COLO668 (cell line): ENCODE measurements at regions not wholly inside any gene's neighbourhood (a gene's known extent, or its start where the extent isn't known, plus 50 kb on each side); places are given as distances from the start of the nearest gene placed in this dataset.

ENCODE experiments used
- DNase-seq: peaks from one replicate; lab custom pipeline; 2025; ENCODE audit not compliant: unreplicated experiment; lab: John Stamatoyannopoulos, UW

- no peak for DNase-seq
Observed at GRCh38 chr5:104751969-104752368, 1189.4 kb upstream of the NUDT12 start.

DNA sequence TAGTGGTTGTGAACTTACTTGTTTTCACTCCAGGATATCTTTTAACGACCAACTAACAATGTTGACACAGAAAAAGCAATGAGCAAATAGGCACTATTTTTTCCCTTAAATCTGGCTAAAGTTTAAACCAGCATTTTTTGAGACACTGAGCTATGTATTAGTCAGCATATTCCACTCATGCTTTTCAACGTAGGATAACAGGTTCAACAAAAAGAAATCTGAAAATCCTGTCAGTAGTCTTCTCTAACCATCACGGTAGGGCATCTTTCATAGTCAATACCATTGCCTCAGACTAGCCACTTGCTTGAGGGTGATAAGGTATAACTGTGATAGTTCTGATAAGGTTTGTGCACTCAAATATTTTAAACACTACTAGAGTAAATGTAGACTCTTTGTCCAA, 1177.3 kb upstream of the NUDT12 start:
- no peak for DNase-seq

- DNase-seq: no peak
Observed at GRCh38 chr5:104739503-104739902, 1176.9 kb upstream of the NUDT12 start.

GRCh38 chr5:104736073-104736472, 1173.5 kb upstream of the NUDT12 start:
- DNase-seq: no peak

GRCh38 chr5:104734046-104734445, 1171.5 kb upstream of the NUDT12 start:
- DNase-seq: no peak

GRCh38 chr5:104733063-104733669, 1170.6 kb upstream of the NUDT12 start:
- no peak for DNase-seq

GRCh38 chr5:104731331-104731730, 1168.7 kb upstream of the NUDT12 start:
- DNase-seq: no peak

- no peak for DNase-seq
Observed at GRCh38 chr5:104708027-104708426, 1145.4 kb upstream of the NUDT12 start.

DNA sequence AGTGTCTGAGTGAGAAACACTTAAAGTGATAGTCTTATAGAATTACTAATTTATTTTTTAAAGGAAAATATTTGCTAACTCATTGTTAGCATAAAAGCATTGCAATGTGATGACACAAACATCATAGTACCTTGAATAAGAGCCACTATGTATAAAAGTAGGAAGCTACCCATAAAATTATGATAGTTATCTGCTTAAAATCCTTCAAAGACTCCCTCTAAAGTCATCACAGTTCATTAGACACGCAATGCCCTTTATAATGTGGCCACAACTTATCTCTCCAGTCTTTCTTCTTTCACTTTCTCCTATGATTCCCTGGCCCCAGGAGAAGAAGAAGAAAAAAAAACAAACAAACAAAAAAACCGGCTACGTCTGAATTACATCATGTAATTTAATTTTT, 1144.0 kb upstream of the NUDT12 start:
- DNase-seq: no peak

- no peak for DNase-seq
Observed at GRCh38 chr5:104702212-104702611, 1139.6 kb upstream of the NUDT12 start.

DNA sequence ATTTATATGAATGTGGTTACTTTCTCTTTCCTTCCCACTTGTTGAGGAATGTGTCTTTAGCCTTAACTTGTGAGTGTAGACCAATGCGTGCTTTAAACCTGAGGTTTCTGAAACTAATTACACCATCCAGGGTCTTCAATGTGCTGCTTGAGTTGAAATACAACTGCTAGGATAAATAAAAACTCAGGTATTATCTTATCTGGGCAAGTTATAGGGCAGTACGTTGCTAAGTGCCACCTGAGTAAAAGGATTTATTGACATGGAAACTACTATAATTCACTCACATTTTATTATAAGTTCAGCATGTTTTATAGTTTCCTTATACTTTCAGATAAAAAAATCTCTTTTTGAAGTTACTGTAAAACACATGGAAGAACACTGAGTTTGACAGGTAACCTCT, 1136.8 kb upstream of the NUDT12 start:
- no peak for DNase-seq

DNA sequence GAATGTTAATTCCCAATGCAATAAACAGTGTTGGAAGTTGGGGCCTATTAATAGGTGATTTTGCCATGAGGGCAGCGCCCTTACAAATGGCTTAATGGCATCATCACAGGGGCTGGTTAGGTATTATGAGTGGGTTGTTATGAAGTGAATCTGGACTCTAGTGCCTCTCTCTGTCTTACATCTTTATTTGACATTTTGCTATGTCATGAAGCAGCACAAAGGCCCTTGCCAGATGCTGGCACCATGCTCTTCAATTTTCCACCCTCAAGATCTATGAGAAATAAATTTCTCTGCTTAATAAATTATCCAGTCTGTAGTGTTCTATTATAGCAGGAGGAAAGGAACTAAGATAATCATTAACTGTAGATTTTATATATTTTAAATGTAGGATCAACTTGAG, 1098.7 kb upstream of the NUDT12 start:
- DNase-seq: no peak

DNA sequence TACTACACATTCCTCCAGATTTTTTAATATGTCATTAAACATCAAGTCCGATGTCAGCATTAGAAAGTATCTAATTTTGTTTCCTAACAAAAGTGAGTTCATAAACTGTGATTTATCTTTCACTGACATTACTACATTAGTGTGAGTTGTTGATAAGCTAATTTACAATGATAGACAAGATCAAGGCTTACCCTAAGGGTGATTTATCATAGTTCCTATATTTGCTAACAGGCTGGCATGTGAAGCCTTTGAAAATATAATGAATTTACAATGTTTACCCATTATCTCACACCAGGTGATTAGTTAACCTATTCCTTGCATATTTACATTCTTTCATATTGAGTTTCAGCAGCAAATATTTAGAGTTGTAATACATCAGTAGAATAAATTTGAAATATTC, 1096.9 kb upstream of the NUDT12 start:
- DNase-seq: no peak

- no peak for DNase-seq
Observed at GRCh38 chr5:104652271-104652861, 1089.8 kb upstream of the NUDT12 start.

DNA sequence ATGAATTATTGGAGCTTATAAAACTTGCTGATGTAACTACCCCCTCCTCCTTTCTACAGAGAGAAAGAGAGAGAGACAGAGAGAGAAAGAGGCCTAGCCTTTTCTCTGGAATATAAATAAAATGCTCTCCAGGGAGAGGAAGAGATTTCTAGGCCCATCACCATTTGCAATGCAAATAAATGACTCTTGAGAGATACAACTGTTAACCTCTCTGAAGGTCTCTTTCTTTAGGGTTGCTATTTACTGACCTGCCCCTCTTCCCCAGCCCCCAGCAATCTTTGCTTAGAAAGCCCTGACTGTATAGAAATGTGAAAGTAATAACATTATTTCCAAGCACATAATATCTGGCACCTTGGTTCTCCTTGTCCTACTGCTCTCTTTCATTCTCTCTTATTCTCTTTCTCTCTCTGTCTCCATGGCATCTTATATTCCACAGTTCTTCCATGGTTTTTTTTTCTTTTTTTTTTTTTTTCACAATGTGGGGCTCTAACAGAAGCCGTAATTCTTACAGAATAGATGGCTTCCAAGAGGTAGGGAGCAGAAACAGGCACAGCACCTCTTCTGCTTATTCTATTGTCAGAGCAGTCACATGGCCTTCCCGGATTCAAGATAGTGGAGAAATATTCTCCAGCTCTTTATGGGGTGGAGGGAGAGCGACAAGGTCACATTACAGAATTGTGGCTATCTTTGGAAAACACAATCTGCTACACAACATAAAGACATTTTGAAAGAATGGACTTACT, 1087.9 kb upstream of the NUDT12 start:
- DNase-seq: no peak

GRCh38 chr5:104646416-104646815, 1083.8 kb upstream of the NUDT12 start:
- DNase-seq: no peak

DNA sequence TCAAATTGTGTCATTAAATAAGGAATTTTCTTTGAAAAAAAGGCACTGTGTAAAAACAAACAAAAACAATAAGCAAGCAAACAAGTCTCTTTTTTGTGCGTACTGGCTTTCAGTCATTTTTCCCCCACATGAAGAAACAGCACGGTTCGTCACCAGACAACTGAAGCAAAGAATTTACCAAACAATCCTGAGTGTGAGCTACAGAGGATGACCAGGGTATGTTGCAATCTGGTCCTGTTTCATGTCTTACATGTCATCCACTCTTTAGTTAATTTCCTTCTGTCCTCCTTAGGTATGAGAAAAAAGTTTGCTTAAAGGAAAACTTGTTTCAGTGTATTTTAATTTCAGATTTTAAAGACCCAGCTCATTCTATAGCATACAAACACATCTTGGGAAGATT, 1080.7 kb upstream of the NUDT12 start:
- DNase-seq: no peak

DNA sequence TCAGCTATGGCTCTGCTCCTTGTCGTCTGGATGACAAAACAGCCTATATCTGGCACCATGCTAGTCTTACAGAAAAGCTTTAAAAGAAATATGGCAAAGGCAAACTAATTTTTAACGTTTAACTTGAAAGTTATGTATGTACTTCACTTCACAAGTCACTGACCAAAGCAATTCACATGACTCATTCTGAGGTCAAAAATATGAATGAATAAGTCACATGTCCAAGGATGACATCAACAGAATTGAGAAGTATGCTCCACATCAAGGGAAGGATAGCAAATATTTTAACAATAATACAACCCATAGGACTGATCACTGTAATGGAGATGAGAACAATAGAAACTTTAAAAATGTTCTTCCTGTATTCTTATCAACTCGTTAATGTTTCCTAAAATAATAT, 1072.6 kb upstream of the NUDT12 start:
- no peak for DNase-seq

DNA sequence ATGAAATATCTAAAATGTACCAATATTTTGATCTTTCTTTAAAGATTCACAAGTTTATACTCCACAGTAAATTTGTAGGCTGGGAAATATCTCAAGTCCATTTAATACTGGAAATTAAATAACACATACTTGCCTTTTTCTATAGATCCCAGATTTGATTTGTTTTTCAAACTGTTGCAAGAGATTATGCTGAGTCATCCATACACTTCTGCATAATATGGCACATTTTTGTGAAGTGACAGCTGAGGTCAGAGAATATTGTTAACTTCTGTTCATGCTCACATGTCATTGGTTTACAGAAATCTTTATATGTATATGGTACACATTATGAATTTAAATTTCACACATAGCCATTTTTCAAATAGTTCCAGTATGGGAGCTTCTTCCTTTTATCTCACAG, 1066.3 kb upstream of the NUDT12 start:
- DNase-seq: no peak

GRCh38 chr5:104626122-104626521, 1063.5 kb upstream of the NUDT12 start:
- DNase-seq: no peak

- no peak for DNase-seq
Observed at GRCh38 chr5:104612005-104612404, 1049.4 kb upstream of the NUDT12 start.

DNA sequence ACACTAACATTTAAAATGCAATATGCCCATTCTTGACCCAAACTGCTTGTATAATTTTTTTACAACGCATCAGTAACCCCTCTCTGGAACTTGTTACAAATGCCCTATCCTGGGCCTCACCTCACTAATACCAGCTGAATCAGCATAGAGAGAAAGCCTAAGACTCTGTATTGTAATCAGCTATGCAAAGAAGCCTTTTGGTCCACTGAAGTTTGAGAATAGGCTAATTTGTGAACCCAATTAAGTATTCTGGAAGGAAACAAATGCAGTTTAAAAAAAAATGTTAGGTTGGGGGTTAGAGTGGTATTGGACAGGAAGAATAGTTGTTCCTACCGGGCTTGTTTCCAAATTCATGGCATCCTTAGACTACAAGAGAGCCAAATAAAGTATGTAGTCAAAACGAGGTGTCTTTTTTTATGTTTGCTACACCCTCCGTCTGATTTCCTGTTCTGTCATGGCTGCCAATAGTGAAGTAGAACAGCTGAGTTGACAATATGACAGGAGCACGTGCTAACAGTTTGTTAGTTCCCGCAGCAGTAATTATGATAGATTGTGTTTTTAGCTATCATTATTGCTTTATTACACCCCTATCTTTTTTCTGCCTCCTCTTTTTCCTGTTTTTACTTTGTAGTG, 1048.7 kb upstream of the NUDT12 start:
- no peak for DNase-seq
